GM12878 (cell line): ENCODE measurements at regions not wholly inside any gene's neighbourhood (a gene's known extent, or its start where the extent isn't known, plus 50 kb on each side); places are given as distances from the start of the nearest gene placed in this dataset.

Experiments used
- BHLHE40 ChIP-seq, 2 experiments: fragments of 450-650 bp in 1 of 2; IDR thresholded peaks; 2 replicates each; pipeline ENCODE4 v1.6.1; 2011 to 2017; ENCODE audit warnings: low read depth in 2 of 2, borderline replicate concordance in 1 of 2, improper control_type of control experiment in 1 of 2, low read length in 1 of 2, mild to moderate bottlenecking in 1 of 2
- BRCA1 ChIP-seq: IDR thresholded peaks from 2 replicates; pipeline ENCODE4 v1.6.1; 2011; ENCODE audit warnings: low read depth, low read length, improper control_type of control experiment
- EZH2 ChIP-seq: IDR thresholded peaks from 2 replicates; pipeline ENCODE4 v1.6.1; 2012; ENCODE audit warnings: low read depth, mild to moderate bottlenecking, control low read depth, inconsistent platforms, low read length, borderline replicate concordance; ENCODE audit not compliant: control insufficient read depth
- MYC ChIP-seq: IDR thresholded peaks from 2 replicates; pipeline ENCODE4 v1.6.1; 2011; ENCODE audit warnings: mild to moderate bottlenecking, low read length, moderate library complexity, inconsistent platforms; ENCODE audit not compliant: insufficient read depth, insufficient replicate concordance, insufficient read length, severe bottlenecking
- NR2C2 ChIP-seq: IDR thresholded peaks from 2 replicates; pipeline ENCODE4 v1.6.1; 2011; ENCODE audit warnings: borderline replicate concordance, low read depth; ENCODE audit not compliant: control insufficient read depth, insufficient read length
- POLR2A ChIP-seq: IDR thresholded peaks from 2 replicates; pipeline ENCODE4 v1.6.1; 2011; ENCODE audit warnings: low read depth, mild to moderate bottlenecking, low read length
- SP1 ChIP-seq: IDR thresholded peaks from one replicate; pipeline ENCODE4 v1.6.1; 2011; ENCODE audit warnings: low read depth, low read length
- SRF ChIP-seq, 2 experiments: IDR thresholded peaks; 2 replicates each; pipeline ENCODE4 v1.6.1; 2011; ENCODE audit warnings: low read depth in 2 of 2, low read length in 2 of 2, mild to moderate bottlenecking in 1 of 2, moderate library complexity in 1 of 2
- YY1 ChIP-seq: IDR thresholded peaks from 2 replicates; pipeline ENCODE4 v1.6.1; 2011; ENCODE audit warnings: low read depth, mild to moderate bottlenecking, low read length
- TF ChIP-seq, protein P1 (sequence below), 3 experiments: IDR thresholded peaks in 2 of 3; conservative IDR thresholded peaks in 1 of 3; 2 replicates each; pipeline ENCODE4 v1.5.1; 2011; ENCODE audit warnings: low read depth in 3 of 3, low read length in 3 of 3, mild to moderate bottlenecking in 3 of 3, control low read depth in 2 of 3, moderate library complexity in 2 of 3, inconsistent platforms in 1 of 3, mixed read lengths in 1 of 3; ENCODE audit not compliant: control insufficient read depth in 2 of 3, insufficient read depth in 1 of 3; ENCODE audit errors: extremely low read depth in 1 of 3
- TF ChIP-seq, protein P2 (sequence below): fragments of 450-650 bp; IDR thresholded peaks from 2 replicates; pipeline ENCODE4 v1.6.1; 2016; ENCODE audit warnings: mild to moderate bottlenecking, moderate library complexity, borderline replicate concordance
- TF ChIP-seq, protein P3 (sequence below): fragments of 450-650 bp; IDR thresholded peaks from 2 replicates; pipeline ENCODE4 v1.6.1; 2017; ENCODE audit warnings: mild to moderate bottlenecking

DNA sequence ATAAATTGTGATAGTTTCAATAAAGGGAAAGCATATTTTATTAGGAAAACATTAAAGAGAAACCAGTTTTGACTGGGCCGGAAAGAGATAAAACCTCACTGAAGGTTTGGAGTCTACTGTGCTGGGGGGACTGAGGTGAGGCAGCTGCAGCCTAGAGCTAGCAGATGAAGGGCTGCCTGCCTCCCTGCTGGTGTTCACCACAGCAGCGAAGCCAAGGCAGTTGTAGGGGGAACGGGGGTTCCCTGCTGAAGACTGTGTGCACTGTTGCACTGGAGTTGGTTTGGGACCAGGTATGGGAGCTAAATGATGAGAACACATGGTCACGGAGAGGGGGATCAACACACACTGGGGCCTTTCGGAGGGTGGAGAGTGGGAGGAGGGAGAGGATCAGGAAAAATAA is 546.5 kb upstream of the SMIM31 start:
- TF ChIP-seq BRCA1 (no peak), POLR2A (no peak), SP1 (no peak), SRF (IDR thresholded peaks at IDR 0.05; ENCODE audit: low read depth in 2 of 2, low read length in 2 of 2) (no peak), BHLHE40 (IDR thresholded peaks at IDR 0.05; ENCODE audit: borderline replicate concordance in 1 of 2, low read depth in 2 of 2, low read length in 1 of 2) (no peak), YY1 (no peak), EZH2 (no peak), MYC (no peak), NR2C2 (no peak)
- TF ChIP-seq, protein P1, sequence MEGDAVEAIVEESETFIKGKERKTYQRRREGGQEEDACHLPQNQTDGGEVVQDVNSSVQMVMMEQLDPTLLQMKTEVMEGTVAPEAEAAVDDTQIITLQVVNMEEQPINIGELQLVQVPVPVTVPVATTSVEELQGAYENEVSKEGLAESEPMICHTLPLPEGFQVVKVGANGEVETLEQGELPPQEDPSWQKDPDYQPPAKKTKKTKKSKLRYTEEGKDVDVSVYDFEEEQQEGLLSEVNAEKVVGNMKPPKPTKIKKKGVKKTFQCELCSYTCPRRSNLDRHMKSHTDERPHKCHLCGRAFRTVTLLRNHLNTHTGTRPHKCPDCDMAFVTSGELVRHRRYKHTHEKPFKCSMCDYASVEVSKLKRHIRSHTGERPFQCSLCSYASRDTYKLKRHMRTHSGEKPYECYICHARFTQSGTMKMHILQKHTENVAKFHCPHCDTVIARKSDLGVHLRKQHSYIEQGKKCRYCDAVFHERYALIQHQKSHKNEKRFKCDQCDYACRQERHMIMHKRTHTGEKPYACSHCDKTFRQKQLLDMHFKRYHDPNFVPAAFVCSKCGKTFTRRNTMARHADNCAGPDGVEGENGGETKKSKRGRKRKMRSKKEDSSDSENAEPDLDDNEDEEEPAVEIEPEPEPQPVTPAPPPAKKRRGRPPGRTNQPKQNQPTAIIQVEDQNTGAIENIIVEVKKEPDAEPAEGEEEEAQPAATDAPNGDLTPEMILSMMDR (IDR thresholded peaks at IDR 0.05 in 2 of 3, conservative IDR thresholded peaks at IDR 0.05 in 1 of 3; ENCODE audit: control insufficient read depth in 2 of 3, extremely low read depth in 1 of 3, insufficient read depth in 1 of 3, low read depth in 3 of 3, low read length in 3 of 3): no peak
- TF ChIP-seq, protein P2, sequence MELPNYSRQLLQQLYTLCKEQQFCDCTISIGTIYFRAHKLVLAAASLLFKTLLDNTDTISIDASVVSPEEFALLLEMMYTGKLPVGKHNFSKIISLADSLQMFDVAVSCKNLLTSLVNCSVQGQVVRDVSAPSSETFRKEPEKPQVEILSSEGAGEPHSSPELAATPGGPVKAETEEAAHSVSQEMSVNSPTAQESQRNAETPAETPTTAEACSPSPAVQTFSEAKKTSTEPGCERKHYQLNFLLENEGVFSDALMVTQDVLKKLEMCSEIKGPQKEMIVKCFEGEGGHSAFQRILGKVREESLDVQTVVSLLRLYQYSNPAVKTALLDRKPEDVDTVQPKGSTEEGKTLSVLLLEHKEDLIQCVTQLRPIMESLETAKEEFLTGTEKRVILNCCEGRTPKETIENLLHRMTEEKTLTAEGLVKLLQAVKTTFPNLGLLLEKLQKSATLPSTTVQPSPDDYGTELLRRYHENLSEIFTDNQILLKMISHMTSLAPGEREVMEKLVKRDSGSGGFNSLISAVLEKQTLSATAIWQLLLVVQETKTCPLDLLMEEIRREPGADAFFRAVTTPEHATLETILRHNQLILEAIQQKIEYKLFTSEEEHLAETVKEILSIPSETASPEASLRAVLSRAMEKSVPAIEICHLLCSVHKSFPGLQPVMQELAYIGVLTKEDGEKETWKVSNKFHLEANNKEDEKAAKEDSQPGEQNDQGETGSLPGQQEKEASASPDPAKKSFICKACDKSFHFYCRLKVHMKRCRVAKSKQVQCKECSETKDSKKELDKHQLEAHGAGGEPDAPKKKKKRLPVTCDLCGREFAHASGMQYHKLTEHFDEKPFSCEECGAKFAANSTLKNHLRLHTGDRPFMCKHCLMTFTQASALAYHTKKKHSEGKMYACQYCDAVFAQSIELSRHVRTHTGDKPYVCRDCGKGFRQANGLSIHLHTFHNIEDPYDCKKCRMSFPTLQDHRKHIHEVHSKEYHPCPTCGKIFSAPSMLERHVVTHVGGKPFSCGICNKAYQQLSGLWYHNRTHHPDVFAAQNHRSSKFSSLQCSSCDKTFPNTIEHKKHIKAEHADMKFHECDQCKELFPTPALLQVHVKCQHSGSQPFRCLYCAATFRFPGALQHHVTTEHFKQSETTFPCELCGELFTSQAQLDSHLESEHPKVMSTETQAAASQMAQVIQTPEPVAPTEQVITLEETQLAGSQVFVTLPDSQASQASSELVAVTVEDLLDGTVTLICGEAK: no peak
- TF ChIP-seq, protein P3, sequence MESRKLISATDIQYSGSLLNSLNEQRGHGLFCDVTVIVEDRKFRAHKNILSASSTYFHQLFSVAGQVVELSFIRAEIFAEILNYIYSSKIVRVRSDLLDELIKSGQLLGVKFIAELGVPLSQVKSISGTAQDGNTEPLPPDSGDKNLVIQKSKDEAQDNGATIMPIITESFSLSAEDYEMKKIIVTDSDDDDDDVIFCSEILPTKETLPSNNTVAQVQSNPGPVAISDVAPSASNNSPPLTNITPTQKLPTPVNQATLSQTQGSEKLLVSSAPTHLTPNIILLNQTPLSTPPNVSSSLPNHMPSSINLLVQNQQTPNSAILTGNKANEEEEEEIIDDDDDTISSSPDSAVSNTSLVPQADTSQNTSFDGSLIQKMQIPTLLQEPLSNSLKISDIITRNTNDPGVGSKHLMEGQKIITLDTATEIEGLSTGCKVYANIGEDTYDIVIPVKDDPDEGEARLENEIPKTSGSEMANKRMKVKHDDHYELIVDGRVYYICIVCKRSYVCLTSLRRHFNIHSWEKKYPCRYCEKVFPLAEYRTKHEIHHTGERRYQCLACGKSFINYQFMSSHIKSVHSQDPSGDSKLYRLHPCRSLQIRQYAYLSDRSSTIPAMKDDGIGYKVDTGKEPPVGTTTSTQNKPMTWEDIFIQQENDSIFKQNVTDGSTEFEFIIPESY: no peak
